ENCODE measurements at regions not wholly inside any gene's neighbourhood (a gene's known extent, or its start where the extent isn't known, plus 50 kb on each side); places are given as distances from the start of the nearest gene placed in this dataset.
"Not testable (repeated sequence)": the region's sequence is repeated elsewhere in the genome, so short reads cannot be mapped to it uniquely, and the experiment has no call there.

DNA sequence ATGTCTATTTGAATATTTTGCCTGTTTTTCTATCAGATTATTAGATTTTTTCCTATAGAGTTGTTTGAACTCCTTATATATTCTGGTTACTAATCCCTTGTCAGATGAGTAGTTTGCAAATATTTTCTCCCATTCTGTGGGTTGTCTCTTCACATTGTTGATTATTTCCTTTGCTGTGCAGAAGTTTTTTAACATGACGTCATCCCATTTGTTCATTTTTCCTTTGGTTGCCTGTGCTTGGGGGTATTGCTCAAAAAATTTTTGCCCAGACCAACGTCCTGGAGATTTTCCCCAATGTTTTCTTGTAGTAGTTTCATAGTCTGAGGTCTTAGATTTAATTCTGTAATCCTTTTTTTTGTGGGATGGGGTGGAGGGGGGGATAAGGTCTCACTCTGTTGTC is 168.7 kb upstream of the NFIA start:
- DNase-seq = not testable (repeated sequence)

DNA sequence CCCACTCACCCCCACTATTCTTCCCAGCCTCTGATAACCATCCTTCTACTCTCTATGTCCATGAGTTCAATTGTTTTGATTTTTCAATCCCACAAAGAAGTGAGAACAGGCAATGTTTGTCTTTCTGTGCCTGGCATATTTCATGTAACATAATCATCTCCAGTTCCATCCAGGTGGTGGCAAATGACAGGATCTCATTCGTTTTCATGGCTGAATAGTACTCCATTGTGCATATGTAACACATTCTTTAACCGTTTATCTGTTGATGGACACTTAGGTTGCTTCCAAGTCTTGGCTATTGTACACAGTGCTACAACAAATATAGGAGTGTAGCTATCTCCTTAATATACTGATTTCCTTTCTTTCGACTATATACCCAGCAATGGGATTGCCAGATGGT is 169.3 kb upstream of the NFIA start:
- DNase-seq = no peak

DNA sequence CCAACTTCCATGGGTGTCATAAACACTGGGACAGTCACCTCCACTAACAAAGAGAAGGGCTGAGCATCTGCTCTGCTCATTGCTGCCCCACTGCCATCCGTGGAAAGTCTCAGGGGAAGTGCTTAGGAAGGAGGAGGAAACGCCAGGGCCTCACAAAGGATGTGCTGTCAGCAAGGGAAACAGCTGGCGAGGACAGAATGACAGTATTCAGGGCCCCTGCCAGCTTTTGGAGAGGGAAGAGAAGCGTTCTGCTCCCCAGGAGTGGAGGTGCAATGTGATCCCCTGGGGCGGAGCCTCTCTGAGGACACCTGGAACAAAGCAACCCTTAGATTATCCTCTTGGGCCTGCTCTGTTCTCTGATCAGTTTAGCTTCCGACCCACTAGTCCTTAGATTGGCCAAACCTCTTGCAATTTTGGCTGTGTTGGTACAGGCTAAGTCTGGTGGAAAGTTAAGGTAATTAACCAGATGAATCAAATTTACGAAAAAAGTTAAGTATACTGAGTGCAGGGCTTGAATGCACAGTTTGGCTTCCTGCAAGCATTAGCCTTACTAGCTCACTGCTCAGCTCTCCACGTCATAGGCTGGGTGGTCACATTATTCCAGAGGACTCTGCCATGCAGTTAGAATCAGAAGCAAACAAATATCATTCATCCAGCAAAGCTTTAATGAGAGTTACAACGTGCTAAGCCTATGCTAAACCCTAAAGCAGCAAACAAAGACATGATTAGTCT is 170.2 kb upstream of the NFIA start:
- DNase-seq = peak; percentile 94

DNA sequence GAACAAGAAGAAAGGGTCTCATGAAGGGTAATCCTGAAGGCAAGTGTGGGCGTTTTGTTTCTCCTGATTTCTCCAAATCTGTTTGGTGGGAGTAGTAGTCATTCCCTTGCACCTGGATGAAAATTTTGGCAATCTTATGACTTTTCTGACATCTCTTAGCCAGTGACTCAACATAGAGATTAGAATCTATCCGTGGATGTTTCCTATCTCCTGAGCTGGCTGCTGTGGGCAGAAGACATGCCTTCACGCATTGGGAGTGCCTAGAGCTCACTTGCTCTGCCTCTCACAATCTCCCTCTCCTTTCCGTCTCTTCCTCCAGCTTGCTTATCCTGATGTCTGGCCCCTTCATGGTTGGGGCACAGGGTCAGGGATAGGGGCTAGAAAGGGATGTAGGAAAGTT is 174.2 kb upstream of the NFIA start:
- DNase-seq = no peak

DNA sequence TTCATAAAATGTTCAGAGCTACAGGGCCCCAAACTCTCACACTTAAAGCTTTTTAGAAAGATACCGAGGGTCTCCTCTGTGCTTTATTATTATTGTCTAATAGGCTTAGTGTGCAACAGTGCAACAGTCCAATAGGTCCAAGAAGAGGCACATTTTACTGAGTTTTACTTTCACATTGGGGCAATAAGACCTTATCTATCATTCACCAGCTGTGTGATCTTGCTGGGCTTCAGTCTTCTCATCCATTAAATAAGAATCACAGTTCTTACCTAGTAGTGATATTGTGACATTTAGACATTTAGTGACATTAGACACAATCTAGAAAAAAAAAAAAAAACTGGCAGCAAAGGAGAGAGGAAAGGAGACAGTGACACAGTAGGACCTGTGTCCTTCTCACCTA is 175.8 kb upstream of the NFIA start:
- DNase-seq = no peak

DNA sequence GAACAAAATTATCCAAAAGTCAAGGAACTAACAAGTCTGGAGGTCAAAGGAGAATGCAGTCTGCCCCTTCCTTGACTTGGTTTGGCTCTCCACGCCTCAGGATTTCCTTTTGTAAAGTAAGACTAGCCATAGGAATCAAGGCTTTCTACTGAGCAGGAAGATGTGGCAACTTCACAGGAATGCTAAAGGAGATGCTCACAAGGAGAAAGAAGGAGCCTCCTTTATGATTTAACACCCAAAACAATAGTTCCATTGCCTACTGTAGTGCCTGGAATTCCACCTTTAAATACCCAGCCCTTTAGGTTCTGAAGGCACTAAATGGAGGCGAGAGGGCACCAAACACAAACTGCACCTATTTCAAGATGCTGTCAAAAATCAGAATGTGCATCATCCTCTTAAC is 176.3 kb upstream of the NFIA start:
- DNase-seq = no peak

DNA sequence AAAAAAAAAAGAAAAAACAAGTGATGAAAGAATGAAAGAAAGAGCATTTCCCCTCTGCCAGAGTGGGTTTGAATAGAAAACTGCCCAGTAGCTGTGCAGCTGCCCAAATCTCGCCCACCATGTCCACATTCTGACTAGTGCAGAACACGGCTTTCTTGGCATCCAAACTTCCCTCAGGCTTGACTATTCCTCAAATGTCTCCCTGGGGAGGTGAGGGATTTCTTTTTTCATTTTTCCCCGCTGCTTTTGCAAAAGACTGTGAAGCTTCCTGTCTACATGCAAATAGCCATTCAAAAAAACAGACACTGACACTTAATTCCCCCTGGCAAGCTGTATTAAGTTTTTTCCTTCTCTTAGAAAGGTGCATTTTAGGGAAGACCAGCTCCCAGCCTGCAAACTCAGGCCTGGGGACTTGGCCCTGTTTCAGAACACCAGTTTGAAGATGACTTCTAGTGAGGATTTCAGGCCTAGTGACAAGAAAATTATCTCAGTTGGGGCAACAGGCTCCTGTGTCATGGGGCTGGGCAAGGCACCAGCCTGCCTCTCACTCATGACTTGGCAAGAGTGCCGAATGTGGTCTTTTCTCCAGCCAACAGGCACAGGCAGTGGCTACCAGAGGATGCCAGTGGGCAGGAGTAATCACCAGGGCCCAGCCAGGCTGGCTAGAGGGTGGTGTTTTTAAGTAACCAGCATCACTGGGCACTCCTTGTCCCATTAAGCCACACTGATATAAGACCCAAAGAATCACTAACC is 178.1 kb upstream of the NFIA start:
- no peak for DNase-seq

DNA sequence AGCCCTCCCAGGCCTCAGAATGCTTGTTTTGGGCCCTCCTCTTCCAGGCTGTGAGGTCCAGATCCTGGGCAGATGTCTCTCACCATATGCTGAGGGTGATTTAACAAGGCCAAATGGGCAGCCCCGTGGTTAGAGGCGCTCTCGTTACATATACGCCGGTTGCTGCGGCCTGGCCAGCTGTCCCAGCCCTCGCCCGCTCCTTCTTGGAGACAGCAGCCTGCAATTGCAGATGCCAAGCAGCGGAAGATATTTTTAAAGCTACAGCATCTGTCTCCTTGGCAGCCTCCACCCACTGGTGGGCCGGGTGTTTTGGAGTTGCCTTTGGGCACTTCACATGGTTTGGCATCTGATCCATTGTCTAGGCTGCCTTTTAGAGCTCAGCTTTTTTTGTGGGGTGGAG is 178.8 kb upstream of the NFIA start:
- peak; percentile 98 for DNase-seq

DNA sequence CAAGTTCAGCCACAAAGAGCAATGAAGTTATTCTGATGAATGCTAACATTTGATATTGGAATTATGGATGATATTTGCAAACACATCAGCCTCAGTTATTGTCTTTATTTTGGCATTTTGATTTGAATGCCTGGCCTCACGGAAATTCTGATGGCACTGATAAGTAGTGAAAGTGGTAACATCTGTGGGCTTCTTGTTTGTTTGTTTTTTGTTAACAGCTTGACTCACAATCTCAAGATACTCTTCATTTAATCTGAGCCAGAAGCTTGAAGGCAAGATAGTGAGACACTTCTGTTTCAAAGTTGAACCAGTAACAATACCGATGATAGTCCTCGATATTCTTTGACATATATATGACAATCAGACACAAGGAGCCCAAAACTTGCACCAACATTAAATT is 182.9 kb upstream of the NFIA start:
- DNase-seq = no peak

DNA sequence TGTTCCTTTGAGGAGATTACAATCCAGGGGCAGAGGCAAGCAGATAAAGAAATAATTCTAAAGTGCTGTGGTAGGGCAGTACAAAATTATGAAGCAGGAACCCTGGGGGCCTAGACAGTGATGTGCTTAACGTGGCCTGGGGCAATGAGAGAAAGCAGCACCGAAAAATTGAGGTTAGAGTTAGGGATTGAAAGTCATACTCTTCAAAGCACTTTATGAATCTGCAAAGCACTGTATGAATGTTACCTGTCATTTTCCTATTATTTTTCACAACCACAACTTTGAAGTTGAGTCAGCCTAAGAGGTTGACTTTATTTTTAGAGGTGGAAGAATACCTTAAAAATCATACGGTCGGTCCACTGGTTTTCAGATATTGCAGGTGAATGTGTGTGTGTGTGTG is 183.4 kb upstream of the NFIA start:
- DNase-seq = no peak

DNA sequence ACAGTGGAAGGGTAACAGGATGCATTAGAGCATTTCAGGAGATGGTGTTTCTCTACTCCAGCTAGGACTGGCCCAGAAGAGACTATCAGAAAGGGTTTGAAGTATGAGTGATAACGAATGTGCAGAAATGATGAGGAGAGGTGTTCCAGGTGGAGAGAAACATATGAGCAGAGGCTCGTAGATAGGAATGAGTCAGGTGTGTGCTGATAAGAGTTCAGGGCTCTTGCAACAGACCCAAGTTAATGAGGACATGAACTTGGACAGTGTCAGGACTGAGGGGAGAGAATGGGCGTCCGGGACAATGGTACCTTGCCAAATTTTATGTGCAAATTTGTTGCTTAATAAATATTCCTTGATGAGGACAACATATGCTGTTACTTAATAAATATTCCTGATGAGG is 183.9 kb upstream of the NFIA start:
- DNase-seq = no peak

DNA sequence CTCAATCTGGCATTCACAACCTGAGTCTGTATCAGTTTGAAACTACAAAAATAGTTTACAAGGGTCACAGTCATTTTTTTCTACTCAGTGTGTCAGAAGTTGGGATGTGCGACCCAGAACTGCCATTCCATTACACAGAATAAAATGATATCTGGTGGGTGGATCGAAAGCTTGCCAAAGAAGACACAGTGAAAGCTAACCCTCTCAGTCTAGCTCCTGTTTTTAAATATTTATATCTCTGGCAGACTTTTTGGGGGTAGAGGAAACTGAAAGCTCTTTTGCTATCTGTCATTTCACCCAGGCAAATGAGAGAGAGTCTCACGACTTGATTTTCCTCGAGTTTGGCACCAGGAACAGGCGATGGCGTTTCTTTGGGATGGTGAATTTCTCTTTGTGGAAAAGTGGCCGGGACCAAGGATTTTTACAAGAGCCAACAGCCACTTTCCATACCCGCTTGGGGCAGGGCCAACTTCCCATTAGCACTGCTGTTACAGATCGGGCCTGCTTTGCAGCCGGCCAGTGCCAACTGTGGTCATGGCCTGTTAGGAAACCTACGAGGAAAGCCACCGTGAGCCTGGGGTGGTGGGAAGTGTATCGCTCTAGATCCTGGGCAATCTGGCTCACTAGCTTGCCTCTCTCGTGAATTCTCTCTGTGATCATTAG is 185.5 kb upstream of the NFIA start:
- no peak for DNase-seq

DNA sequence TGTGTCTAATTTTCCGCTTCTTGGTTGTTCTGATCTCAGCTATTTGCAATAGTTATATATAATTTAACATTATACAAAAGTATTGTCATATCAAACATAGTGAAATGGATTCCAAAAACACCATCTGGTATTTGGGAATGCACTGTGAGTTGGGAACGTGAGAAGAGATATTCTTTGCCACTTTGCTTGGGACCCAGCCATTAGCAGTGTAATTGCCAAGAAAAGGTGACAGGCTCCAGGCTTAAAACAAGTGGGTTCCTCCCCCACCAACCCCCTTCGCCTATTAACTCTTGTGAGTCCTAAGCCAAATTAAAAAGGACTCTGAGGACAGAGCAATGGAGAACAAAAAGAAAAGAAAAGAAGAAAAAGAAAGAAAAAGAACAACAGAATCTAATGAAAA is 186.7 kb upstream of the NFIA start:
- DNase-seq = peak; percentile 80

DNA sequence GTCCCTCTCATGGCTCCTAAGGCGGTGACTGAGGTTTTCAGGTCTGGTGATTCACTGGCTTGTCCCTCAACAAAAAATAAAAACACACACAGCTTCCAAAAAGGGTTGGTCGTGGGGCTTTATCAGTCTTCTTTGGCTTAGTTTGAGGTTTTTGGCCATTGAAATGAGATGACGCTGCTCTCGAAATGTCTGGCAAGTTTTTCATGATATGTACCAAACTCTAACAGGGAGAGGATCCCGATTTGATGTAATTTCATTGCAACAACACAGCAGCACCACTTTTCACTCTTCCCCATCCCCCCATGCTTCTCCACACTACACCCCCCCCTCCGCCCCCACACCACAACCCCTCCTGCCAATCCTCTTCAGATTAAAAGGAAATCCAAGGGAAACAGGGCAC is 187.1 kb upstream of the NFIA start:
- no peak for DNase-seq

DNA sequence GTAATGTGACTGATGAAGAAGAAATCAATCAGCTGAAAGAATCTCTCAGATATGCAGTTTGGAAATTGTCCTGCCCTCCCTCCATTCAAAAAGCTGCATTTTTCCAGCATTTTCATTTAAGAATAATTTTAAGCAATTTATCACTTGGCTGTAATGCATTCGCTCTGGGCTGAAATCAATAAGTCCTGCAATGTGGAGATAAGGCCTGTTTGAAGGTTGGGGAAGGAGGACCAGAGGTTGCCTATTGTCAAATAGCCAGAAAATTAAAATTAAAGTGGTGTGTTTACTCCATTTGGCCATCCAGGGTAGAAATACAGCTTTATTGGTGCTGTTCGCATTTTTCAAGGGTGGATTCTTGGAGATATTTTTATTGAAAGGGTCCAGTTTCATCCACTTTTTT is 187.6 kb upstream of the NFIA start:
- DNase-seq = no peak

DNA sequence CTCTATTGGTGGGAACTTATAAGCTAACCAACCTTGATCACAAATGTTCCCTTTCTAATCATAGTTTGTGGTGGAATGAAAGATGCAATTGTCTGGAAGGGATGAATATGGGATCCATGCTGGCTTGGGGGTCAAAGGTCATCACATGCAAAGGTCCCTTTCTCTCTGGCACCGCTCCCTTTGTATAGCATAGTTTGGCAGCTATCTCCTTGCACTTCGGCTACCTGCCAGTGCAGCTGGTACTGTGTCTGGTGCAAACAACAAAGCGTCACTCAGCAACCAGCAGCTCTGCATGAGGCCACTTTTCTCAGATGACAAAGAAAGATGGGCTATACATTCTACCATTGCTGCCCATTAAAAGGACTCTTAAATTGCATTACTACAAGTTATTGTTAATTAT is 188.2 kb upstream of the NFIA start:
- no peak for DNase-seq

DNA sequence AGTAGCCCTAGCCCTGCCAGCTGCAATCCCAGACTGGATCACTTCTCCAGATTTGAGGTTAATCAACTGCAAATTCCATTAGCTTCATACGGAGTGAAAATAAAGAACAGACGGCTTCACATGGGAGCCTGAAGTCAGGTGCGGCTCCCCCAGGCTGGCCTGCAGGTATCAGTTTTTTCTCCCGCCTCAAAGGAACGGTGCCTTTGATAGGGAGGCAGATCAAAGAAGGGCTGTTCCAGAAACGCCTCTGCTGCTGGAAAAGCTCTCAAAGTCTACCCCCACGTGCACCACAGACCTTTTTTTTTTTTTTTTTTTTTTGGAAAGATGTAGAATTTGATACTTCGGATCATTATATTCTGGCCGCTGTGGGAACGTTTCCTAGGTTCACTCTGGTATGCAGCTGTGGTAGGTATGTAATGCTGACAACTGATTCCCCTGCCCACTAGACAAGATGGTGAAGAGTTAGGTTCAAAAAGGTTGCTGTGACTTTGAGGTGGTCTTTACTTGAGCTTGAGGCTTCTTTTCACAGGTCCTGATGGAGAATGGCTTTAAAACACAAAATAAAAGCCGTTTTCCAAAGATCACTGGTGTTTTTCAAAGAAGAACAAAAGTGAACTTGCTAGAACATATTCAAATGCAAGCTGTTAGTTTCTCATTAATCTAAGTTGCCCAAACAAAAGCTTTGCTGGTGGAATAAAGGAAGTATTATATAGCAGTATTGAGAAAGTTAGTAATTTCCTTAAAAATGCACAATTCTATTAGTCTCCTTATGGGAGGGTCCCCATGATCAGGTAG is 189.0 kb upstream of the NFIA start:
- DNase-seq = no peak

DNA sequence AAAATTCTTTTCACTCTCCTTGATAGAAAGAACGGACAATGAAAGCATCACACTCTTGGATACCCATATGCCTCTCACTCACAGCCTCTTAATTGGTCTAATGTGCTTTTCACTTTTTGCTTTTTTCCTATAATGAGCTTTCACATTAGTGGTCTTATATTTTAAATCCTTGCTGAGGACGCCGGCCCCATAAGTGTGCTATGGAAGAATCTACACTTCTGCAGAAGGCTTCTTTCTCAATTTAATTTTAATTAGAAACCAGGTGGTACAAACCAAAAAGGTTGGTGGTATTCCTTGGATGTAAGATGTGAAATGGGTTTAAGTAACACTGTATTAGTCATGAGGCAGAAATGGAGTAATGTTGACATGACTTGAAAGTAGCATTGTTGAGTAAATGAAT is 190.6 kb upstream of the NFIA start:
- DNase-seq = peak; percentile 78

DNA sequence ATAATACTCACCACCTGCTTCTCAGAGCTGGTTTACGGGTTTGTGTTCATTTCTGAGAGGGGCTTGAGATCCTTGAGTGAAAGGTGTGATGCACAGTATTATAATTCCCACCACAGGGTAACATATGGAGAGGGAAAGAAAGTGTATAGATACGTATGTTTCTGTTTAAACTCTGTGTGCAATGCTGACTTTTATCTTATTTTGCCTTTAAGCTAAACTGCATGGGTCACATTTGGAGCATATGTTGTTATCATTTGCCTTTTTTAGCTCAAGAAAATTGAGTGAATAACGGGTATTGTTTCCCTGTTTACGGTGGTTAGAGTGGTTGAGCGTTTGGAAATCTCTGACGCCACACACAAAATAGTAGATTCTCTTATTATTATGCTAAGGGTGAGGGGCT is 191.1 kb upstream of the NFIA start:
- DNase-seq = peak; percentile 70

DNA sequence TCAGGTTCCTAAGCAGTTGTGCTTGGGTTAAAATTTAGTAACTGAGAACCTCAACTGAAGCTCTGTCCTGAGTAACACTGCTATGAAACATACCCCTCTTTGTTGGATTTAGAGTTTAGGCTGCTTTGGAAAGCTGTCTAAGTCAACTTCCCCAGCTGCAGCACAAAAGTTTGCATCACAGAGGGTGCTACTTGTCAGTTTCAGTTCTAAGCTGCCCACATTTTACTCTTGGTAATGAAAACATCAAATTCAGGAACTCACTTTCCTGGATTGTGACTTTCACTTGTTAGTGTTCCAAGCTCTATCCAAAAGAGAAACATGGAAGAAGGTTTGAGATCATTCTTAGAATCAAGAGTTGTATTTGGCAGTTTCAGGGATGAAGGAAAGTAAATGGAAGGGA is 191.7 kb upstream of the NFIA start:
- no peak for DNase-seq

DNA sequence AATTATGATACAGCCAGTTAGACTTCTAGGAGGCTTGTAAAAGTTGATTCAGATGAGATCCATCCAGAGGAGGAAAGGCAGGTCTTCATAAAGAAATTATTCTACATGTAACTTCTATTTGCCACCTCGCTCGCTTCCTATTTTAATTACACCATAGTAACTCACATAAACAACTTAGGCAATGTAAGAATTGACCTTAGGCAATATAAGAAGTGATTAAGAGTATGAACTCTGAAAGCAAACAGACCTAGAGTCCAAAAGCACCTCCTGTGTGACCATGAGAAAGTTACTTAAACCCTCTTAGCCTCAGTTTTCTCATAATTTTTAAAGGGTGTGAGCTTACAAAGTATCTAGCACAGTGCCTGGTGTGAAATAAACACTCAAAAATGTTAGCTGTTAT is 192.7 kb upstream of the NFIA start:
- no peak for DNase-seq

DNA sequence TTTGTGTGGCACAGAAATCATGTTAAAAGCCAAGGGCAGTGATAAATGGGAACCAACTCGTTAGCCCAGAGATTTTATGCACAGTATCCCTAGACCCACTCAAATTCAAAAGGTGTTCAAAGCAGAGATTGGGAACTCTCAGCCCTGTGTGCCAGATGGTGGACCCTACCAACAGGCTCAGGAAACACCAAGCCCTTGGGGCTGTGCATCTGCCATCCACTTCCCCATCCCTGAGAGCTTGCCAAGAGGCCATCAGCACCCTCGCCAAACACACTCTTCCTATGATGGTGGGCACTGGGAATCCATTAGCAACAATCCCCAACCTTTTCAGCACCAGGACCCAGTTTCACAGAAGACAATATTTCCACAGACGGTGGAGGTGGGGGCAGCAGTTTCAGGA is 194.2 kb upstream of the NFIA start:
- DNase-seq = peak; percentile 82

DNA sequence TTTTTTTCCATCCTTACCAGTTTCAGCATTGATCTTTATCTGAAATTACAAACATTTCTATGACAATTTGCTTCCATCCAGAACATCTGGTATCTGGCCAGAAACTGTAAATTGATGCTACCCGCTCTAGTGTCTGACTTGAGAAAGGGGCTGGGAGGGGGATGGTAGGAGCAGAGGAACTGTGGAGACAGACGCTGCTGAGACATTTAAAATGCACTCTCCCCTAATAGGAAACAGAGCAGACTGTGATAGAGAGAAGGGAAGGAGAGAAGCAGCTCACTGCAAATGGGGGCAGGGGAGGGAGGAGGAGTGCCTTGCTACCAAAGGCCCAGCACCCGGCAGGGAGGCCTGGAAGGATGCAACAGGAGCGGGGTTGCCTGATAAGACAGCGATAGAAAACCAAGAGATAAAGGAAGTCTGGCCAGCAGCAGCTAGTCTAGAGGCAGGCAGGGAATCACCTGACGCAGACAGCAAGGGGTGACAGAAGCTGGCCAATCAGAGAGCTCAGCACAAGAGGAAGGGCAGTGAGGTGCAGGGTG is 195.5 kb upstream of the NFIA start:
- peak; percentile 50 for DNase-seq
